ENCODE measurements at regions not wholly inside any gene's neighbourhood (a gene's known extent, or its start where the extent isn't known, plus 50 kb on each side); places are given as distances from the start of the nearest gene placed in this dataset.

- WGBS, 2 experiments (ENCODE audit: extremely low coverage in 1 of 2, insufficient coverage in 1 of 2, insufficient read length in 1 of 2, insufficient replicate concordance in 2 of 2, low coverage in 1 of 2, low lambda C conversion rate in 2 of 2, missing lambda C conversion rate in 1 of 2), result 66% methylated on average over 15 of the region's 15 CpGs; no CpG with 5 or more reads in 1 of the 2 experiments
- CTCF ChIA-PET (ENCODE audit: partially characterized antibody), result interaction anchor here (0.9 to 1.6 kb wide), 2 partner anchors 11 to 15 kb away, joined by 3 read pairs; no protein-coding TSS in a partner anchor
- H2BK15ac ChIP-seq (ENCODE audit: low read length), result no peak overlapping the region
- no peak overlapping the region for H3K56ac ChIP-seq (replicated peaks; ENCODE audit: insufficient read length, low read depth, low read length)
- no peak overlapping the region for H2BK5ac ChIP-seq (ENCODE audit: low read depth, low read length)
- POLR2A ChIA-PET (ENCODE audit: partially characterized antibody), result no interaction called here
- no peaks in the 10 kb centered on the region for H4K20me1 ChIP-seq (replicated peaks in 1 of 2; ENCODE audit: control insufficient read depth in 1 of 2, insufficient read depth in 2 of 2, low read length in 2 of 2)
- H3K18ac ChIP-seq (ENCODE audit: extremely low read depth, low read length), result no peak overlapping the region
- TF ChIP-seq POU5F1 (IDR thresholded peaks at IDR 0.05; ENCODE audit: low read depth, low read length) (no peak), RFX5 (IDR thresholded peaks at IDR 0.05; ENCODE audit: borderline replicate concordance, low read depth, low read length) (no peak), GTF2F1 (IDR thresholded peaks at IDR 0.05; ENCODE audit: borderline replicate concordance, low read depth, low read length) (no peak)
- TF ChIP-seq, protein P1, sequence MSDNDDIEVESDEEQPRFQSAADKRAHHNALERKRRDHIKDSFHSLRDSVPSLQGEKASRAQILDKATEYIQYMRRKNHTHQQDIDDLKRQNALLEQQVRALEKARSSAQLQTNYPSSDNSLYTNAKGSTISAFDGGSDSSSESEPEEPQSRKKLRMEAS (IDR thresholded peaks at IDR 0.05), result 0 out of 2 replicates have a peak, but pooled peaks have one; percentile 11
- no peaks in the 10 kb centered on the region for H3K79me1 ChIP-seq (ENCODE audit: low read depth, low read length)
- H2BK120ac ChIP-seq (replicated peaks; ENCODE audit: low read depth, low read length), result no peak overlapping the region
- peaks cover 0 to 12% (median 3%) of the 10 kb centered on the region in 4 experiments; a peak in 3 of 7 replicates for H3K4me1 ChIP-seq (replicated peaks in 1 of 4; ENCODE audit: control insufficient read depth in 3 of 4, insufficient read depth in 4 of 4, low read length in 3 of 4)
- H3K9me3 ChIP-seq (ENCODE audit: insufficient read depth in 2 of 2, low read depth in 1 of 2, low read length in 1 of 2), result no peaks in the 10 kb centered on the region
- H3K9ac ChIP-seq (replicated peaks in 1 of 4; ENCODE audit: extremely low read depth in 1 of 4, low read depth in 3 of 4, low read length in 3 of 4), result no peak overlapping the region
- no peak overlapping the region for H4K8ac ChIP-seq (ENCODE audit: extremely low read depth, insufficient read depth, low read length)
- no peak for DNase-seq (ENCODE audit: low read depth in 1 of 2, low spot score in 2 of 2)
- peak; percentile 7 for FAIRE-seq
- no peak overlapping the region for H2BK20ac ChIP-seq (ENCODE audit: low read length)
- no peaks in the 10 kb centered on the region for H3K36me3 ChIP-seq (ENCODE audit: control insufficient read depth in 2 of 4, insufficient read depth in 4 of 4, low read length in 3 of 4)
- no peak overlapping the region for H4K5ac ChIP-seq (ENCODE audit: insufficient read length, low read depth, low read length)
- H4K91ac ChIP-seq (replicated peaks; ENCODE audit: insufficient read length, low read length), result no peak overlapping the region
- H3K79me2 ChIP-seq (ENCODE audit: control insufficient read depth in 1 of 2, insufficient read depth in 2 of 2, low read length in 2 of 2), result no peaks in the 10 kb centered on the region
- no peak overlapping the region for H3K4ac ChIP-seq (replicated peaks; ENCODE audit: insufficient read length, low read depth, low read length)
- H3K4me3 ChIP-seq (ENCODE audit: extremely low read depth in 1 of 4, insufficient read depth in 2 of 4, low read depth in 3 of 4, low read length in 4 of 4), result no peak overlapping the region
- H3K23me2 ChIP-seq (ENCODE audit: low read depth, low read length), result no peaks in the 10 kb centered on the region
- H3K27ac ChIP-seq (ENCODE audit: low read depth, low read length), result no peak overlapping the region
- H2AFZ ChIP-seq (ENCODE audit: low read length), result peak overlapping the region; percentile 98
- H3K14ac ChIP-seq (ENCODE audit: insufficient read length), result no peak overlapping the region
- no peak overlapping the region for H2AK5ac ChIP-seq (ENCODE audit: low read depth, low read length)
- H2BK12ac ChIP-seq (ENCODE audit: low read depth, low read length), result no peak overlapping the region
- no peak overlapping the region for H3K23ac ChIP-seq (ENCODE audit: insufficient read length)
- H3K4me2 ChIP-seq (ENCODE audit: insufficient read depth in 1 of 2, low read depth in 2 of 2, low read length in 2 of 2), result no peak overlapping the region; a peak in 1 of 4 replicates
- H3K27me3 ChIP-seq (replicated peaks in 1 of 4; ENCODE audit: control insufficient read depth in 3 of 4, extremely low read depth in 1 of 4, insufficient read depth in 3 of 4, low read length in 3 of 4), result no peaks in the 10 kb centered on the region
Observed at GRCh38 chr3:151538456-151539393, 77.9 kb upstream of the IGSF10 start.
